IMR-90 (cell line): ENCODE measurements at regions not wholly inside any gene's neighbourhood (a gene's known extent, or its start where the extent isn't known, plus 50 kb on each side); places are given as distances from the start of the nearest gene placed in this dataset.

Experiments
- ATAC-seq: fragments of 200-7000 bp; cut with Tn5 transposase; 2 replicates; pipeline ENCODE4 v1.9.1; 2020; ENCODE audit warnings: low read depth, mild to moderate bottlenecking, moderate library complexity
- BruUV-seq: library from RNA; stranded (reverse); fragments of 400-500 nt; replicated peaks from 2 replicates; lab custom pipeline; 2021; lab: Mats Ljungman, UMichigan
- CTCF ChIA-PET: fragments of 300-600 bp; formaldehyde crosslinking; extraction: SDS; loops from one replicate; lab custom pipeline; 2021; ENCODE audit warnings: antibody characterized with exemption; lab: Yijun Ruan, JAX
- POLR2A ChIA-PET: fragments of 300-600 bp; sonication (Branson Sonifier 250); formaldehyde crosslinking; loops from one replicate; lab custom pipeline; 2022; ENCODE audit warnings: antibody characterized with exemption; ENCODE audit not compliant: unreplicated experiment; lab: Charles Lee
- DNase-seq: peaks from one replicate; pipeline ENCODE4 v3.0.0; 2013
- H2AFZ ChIP-seq: replicated peaks from 2 replicates; pipeline ENCODE3; 2013; ENCODE audit warnings: low read length, mild to moderate bottlenecking; ENCODE audit not compliant: poor library complexity
- H2AK5ac ChIP-seq: 2 replicates; pipeline ENCODE4 v1.6.1; 2013; ENCODE audit warnings: low read depth, low read length, inconsistent platforms
- H2AK9ac ChIP-seq: replicated peaks from 2 replicates; pipeline ENCODE3; 2013; ENCODE audit warnings: mild to moderate bottlenecking, low read depth, low read length, moderate library complexity; ENCODE audit not compliant: poor library complexity
- H2BK120ac ChIP-seq: 2 replicates; pipeline ENCODE4 v1.6.1; 2013; ENCODE audit warnings: low read depth, low read length, inconsistent platforms
- H2BK15ac ChIP-seq: 3 replicates; pipeline ENCODE4 v1.6.1; 2013; ENCODE audit warnings: low read depth, low read length, inconsistent platforms
- H2BK20ac ChIP-seq: 2 replicates; pipeline ENCODE4 v1.6.1; 2013; ENCODE audit warnings: low read depth, mild to moderate bottlenecking, inconsistent platforms, low read length, moderate library complexity
- H2BK5ac ChIP-seq: 2 replicates; pipeline ENCODE4 v1.6.1; 2013; ENCODE audit warnings: mild to moderate bottlenecking, low read depth, low read length, inconsistent platforms; ENCODE audit not compliant: poor library complexity, severe bottlenecking
- H3K14ac ChIP-seq: replicated peaks from 2 replicates; pipeline ENCODE4 v1.6.1; 2013; ENCODE audit warnings: low read depth, low read length, inconsistent platforms
- H3K18ac ChIP-seq: 2 replicates; pipeline ENCODE4 v1.6.1; 2013; ENCODE audit warnings: low read depth, low read length, control low read depth
- H3K23ac ChIP-seq: 2 replicates; pipeline ENCODE4 v1.6.1; 2013; ENCODE audit warnings: low read depth, low read length, inconsistent platforms
- H3K27ac ChIP-seq: 2 replicates; pipeline ENCODE4 v1.5.1; 2013; ENCODE audit warnings: mild to moderate bottlenecking, control low read depth, low read length; ENCODE audit not compliant: insufficient read depth
- H3K27me3 ChIP-seq: 2 replicates; pipeline ENCODE4 v1.6.1; 2013; ENCODE audit warnings: low read length; ENCODE audit not compliant: control insufficient read depth, insufficient read depth
- H3K36me3 ChIP-seq: 2 replicates; pipeline ENCODE4 v1.6.1; 2013; ENCODE audit warnings: low read length, mixed read lengths; ENCODE audit not compliant: control insufficient read depth, insufficient read depth
- H3K4ac ChIP-seq: 2 replicates; pipeline ENCODE4 v1.6.1; 2013; ENCODE audit warnings: low read depth, low read length, inconsistent platforms
- H3K4me1 ChIP-seq: 2 replicates; pipeline ENCODE4 v1.6.1; 2013; ENCODE audit warnings: low read length, mixed read lengths; ENCODE audit not compliant: control insufficient read depth, insufficient read depth
- H3K4me2 ChIP-seq: 2 replicates; pipeline ENCODE4 v1.6.1; 2013; ENCODE audit warnings: low read depth, mild to moderate bottlenecking, control low read depth, low read length, moderate library complexity
- H3K4me3 ChIP-seq: 2 replicates; pipeline ENCODE4 v1.5.1; 2013; ENCODE audit warnings: low read depth, mild to moderate bottlenecking, control low read depth, low read length, moderate library complexity; ENCODE audit not compliant: insufficient read depth
- H3K56ac ChIP-seq: 2 replicates; pipeline ENCODE4 v1.6.1; 2013; ENCODE audit warnings: low read length, inconsistent platforms; ENCODE audit not compliant: insufficient read depth; ENCODE audit errors: extremely low read depth
- H3K79me1 ChIP-seq, 2 experiments: 2 replicates each; pipeline ENCODE4 v1.6.1; 2013; ENCODE audit warnings: low read length in 2 of 2, inconsistent platforms in 1 of 2, low read depth in 1 of 2
- H3K9ac ChIP-seq: 2 replicates; pipeline ENCODE4 v1.6.1; 2013; ENCODE audit warnings: low read depth, low read length, control low read depth
- H3K9me1 ChIP-seq: 2 replicates; pipeline ENCODE4 v1.6.1; 2013; ENCODE audit warnings: low read length, inconsistent platforms; ENCODE audit not compliant: insufficient read depth
- H3K9me3 ChIP-seq: 2 replicates; pipeline ENCODE4 v1.6.1; 2013; ENCODE audit warnings: low read length; ENCODE audit not compliant: control insufficient read depth, insufficient read depth
- H4K20me1 ChIP-seq: 2 replicates; pipeline ENCODE4 v1.6.1; 2013; ENCODE audit warnings: low read length, inconsistent platforms; ENCODE audit not compliant: insufficient read depth
- H4K5ac ChIP-seq: 2 replicates; pipeline ENCODE4 v1.6.1; 2013; ENCODE audit warnings: mild to moderate bottlenecking, low read depth, low read length, control low read depth
- H4K8ac ChIP-seq, 2 experiments: 2 replicates each; pipeline ENCODE4 v1.6.1; 2013; ENCODE audit warnings: low read depth in 2 of 2, low read length in 2 of 2, control low read depth in 1 of 2, inconsistent platforms in 1 of 2
- H4K91ac ChIP-seq: 2 replicates; pipeline ENCODE4 v1.6.1; 2013; ENCODE audit warnings: low read depth, low read length, inconsistent platforms; ENCODE audit not compliant: insufficient read depth
- CEBPB ChIP-seq: IDR thresholded peaks from 2 replicates; pipeline ENCODE4 v1.6.1; 2012; ENCODE audit warnings: low read depth, low read length, improper control_type of control experiment
- RCOR1 ChIP-seq: IDR thresholded peaks from 2 replicates; pipeline ENCODE4 v1.6.1; 2012; ENCODE audit warnings: mild to moderate bottlenecking, low read length, improper control_type of control experiment; ENCODE audit not compliant: insufficient replicate concordance
- dilution Hi-C: fragments of 300-500 bp; cut with HindIII; formaldehyde crosslinking; loops from one replicate; pipeline ENCODE4 v1.14.3; 2018; ENCODE audit warnings: low sequenced_read_pairs; ENCODE audit not compliant: unreplicated experiment
- in situ Hi-C: fragments of 300-500 bp; cut with MboI; formaldehyde crosslinking; loops from 3 replicates; pipeline ENCODE4 v1.14.3; 2019; ENCODE audit warnings: low sequenced_read_pairs, inconsistent platforms, mixed read lengths
- intact Hi-C: fragments of 100-400 bp; cut with micrococcal nuclease; formaldehyde crosslinking; loops from 2 replicates; pipeline ENCODE4 v1.10.0; 2022

DNA sequence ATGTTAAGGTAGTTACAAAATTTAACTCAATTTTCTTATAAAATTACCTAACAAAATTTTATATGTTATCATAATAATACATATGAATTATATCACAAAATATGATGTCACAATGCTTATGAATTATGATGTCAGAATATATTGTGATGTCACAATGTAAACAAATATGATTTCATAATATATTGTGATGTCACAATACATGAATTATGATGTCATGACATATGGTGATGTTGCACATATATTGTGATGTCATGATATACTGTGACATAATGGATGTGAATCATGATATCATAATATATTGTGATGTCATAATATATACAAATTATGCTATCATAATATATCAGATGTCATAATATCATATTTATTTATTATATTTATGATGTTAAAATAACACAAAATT lies 1879.9 kb downstream of the TP53TG3F start:
- H3K4ac ChIP-seq: no peak overlapping the region
- no peak overlapping the region for H3K23ac ChIP-seq
- no peaks in the 10 kb centered on the region for H3K36me3 ChIP-seq
- H3K18ac ChIP-seq: no peak overlapping the region
- no peak overlapping the region for H2BK5ac ChIP-seq
- H2BK15ac ChIP-seq: no peak overlapping the region
- no peaks in the 10 kb centered on the region for H3K9me1 ChIP-seq
- no peak overlapping the region for H2AK9ac ChIP-seq
- H2AK5ac ChIP-seq: no peak overlapping the region
- no peak overlapping the region for H2BK20ac ChIP-seq
- H2BK120ac ChIP-seq: no peak overlapping the region
- no peak overlapping the region for H3K9ac ChIP-seq
- intact Hi-C loops (no loop called here), in situ Hi-C loops (no loop called here), dilution Hi-C loops (no loop called here)
- ATAC-seq (no peak), DNase-seq (no peak)
- no peak overlapping the region for H4K91ac ChIP-seq
- ChIA-PET POLR2A (no interaction called here), CTCF (no interaction called here)
- no TSS peak for BruUV-seq
- H3K9me3 ChIP-seq: peaks cover 9% of the 10 kb centered on the region
- H4K5ac ChIP-seq: no peak overlapping the region
- no peak for TF ChIP-seq RCOR1
- peak; percentile 75 for TF ChIP-seq CEBPB
- no peaks in the 10 kb centered on the region for H3K27me3 ChIP-seq
- H3K79me1 ChIP-seq: no peaks in the 10 kb centered on the region
- no peak overlapping the region for H3K4me3 ChIP-seq
- no peak overlapping the region for H3K56ac ChIP-seq
- no peaks in the 10 kb centered on the region for H3K4me1 ChIP-seq
- H3K27ac ChIP-seq: no peak overlapping the region
- H3K14ac ChIP-seq: no peak overlapping the region
- no peak overlapping the region for H2AFZ ChIP-seq
- H4K8ac ChIP-seq: no peak overlapping the region
- H4K20me1 ChIP-seq: no peaks in the 10 kb centered on the region
- H3K4me2 ChIP-seq: no peak overlapping the region
